Esophagus (tissue), 2 donors: ENCODE measurements at regions not wholly inside any gene's neighbourhood (a gene's known extent, or its start where the extent isn't known, plus 50 kb on each side); places are given as distances from the start of the nearest gene placed in this dataset.

Source experiments
- H3K27ac ChIP-seq, 2 donors: one replicate each; pipeline ENCODE4 v1.5.1; 2013; ENCODE audit warnings: low read depth in 2 of 2, mild to moderate bottlenecking in 2 of 2, inconsistent platforms in 1 of 2, low read length in 1 of 2, moderate library complexity in 1 of 2
- H3K27me3 ChIP-seq, 2 donors: one replicate each; pipeline ENCODE4 v1.6.1; 2013; ENCODE audit warnings: low read length in 2 of 2, control low read depth in 1 of 2, mild to moderate bottlenecking in 1 of 2; ENCODE audit not compliant: insufficient read depth in 2 of 2, control insufficient read depth in 1 of 2
- H3K36me3 ChIP-seq, 2 donors: one replicate each; pipeline ENCODE4 v1.6.1; 2013; ENCODE audit warnings: low read length in 1 of 2; ENCODE audit not compliant: control insufficient read depth in 2 of 2, insufficient read depth in 2 of 2
- H3K4me1 ChIP-seq, 2 donors: one replicate each; pipeline ENCODE4 v1.6.1; 2013; ENCODE audit warnings: low read length in 1 of 2; ENCODE audit not compliant: control insufficient read depth in 2 of 2, insufficient read depth in 2 of 2
- H3K4me3 ChIP-seq, 2 donors: one replicate each; pipeline ENCODE4 v1.5.1; 2013; ENCODE audit warnings: low read length in 2 of 2, mild to moderate bottlenecking in 2 of 2, low read depth in 1 of 2, moderate library complexity in 1 of 2
- H3K9me3 ChIP-seq, 2 donors: one replicate each; pipeline ENCODE4 v1.6.1; 2013; ENCODE audit warnings: mild to moderate bottlenecking in 2 of 2, low read depth in 1 of 2, low read length in 1 of 2, moderate library complexity in 1 of 2; ENCODE audit not compliant: control insufficient read depth in 2 of 2, insufficient read depth in 1 of 2
- WGBS, 2 donors: extraction: QIAGEN DNeasy Blood & Tissue Kit; methylation state at CpG; one replicate each; pipeline ENCODE4 v1.1.7; 2013; 5-methylcytosine and 5-hydroxymethylcytosine counted together
- donor health status: healthy with polysubstance abuse.
- donor health status: Bipolar disorder and iron deficiency.

GRCh38 chr2:105951384-105951694 lies 206.6 kb downstream of the NCK2 start:
- no peaks in the 10 kb centered on the region for H3K36me3 ChIP-seq
- H3K4me3 ChIP-seq: no peak overlapping the region
- H3K9me3 ChIP-seq: no peaks in the 10 kb centered on the region
- H3K27ac ChIP-seq: no peak overlapping the region
- H3K27me3 ChIP-seq: no peaks in the 10 kb centered on the region
- H3K4me1 ChIP-seq: no peaks in the 10 kb centered on the region
- WGBS, 2 donors: 82 to 89% methylated on average over 3 of the region's 3 CpGs

GRCh38 chr2:105950521-105951383 lies 206.0 kb downstream of the NCK2 start:
- 74 to 75% methylated on average over 10 of the region's 10 CpGs for WGBS, 2 donors
- Histone ChIP-seq H3K27ac (no peak overlapping the region), H3K9me3 (no peaks in the 10 kb centered on the region), H3K4me1 (no peaks in the 10 kb centered on the region), H3K4me3 (no peak overlapping the region), H3K36me3 (no peaks in the 10 kb centered on the region), H3K27me3 (no peaks in the 10 kb centered on the region)

DNA sequence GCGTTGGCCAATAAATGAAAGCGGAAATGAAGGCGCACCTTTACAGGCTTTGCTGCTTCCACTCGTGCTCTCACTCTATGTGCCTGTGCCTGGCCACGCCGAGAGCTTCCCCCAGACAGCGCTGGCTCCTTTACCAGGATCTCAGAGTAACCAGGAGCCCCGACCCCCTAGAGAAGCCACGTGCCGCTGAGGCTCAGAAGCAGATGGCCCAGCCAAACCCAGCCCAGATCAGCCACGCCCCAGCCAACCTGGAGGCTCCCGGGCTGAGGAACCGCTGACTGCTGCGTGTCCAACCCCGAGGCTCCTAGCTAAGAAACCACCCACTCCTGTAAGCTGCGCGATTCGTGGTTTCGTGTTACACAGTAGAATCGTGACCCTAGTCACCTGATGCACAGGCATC lies 199.3 kb downstream of the NCK2 start:
- no peaks in the 10 kb centered on the region for H3K9me3 ChIP-seq
- no peak overlapping the region for H3K27ac ChIP-seq
- no peaks in the 10 kb centered on the region for H3K36me3 ChIP-seq
- WGBS, 2 donors: 95 to 97% methylated on average over 20 of the region's 20 CpGs
- H3K27me3 ChIP-seq: no peaks in the 10 kb centered on the region
- H3K4me1 ChIP-seq: no peaks in the 10 kb centered on the region
- H3K4me3 ChIP-seq: no peak overlapping the region
